GM21737 (cell line): ENCODE measurements at regions not wholly inside any gene's neighbourhood (a gene's known extent, or its start where the extent isn't known, plus 50 kb on each side); places are given as distances from the start of the nearest gene placed in this dataset.

ENCODE experiments used
- ATAC-seq: cut with Tn5 transposase; IDR thresholded peaks from one replicate; pipeline ENCODE4 v1.9.1; 2021; ENCODE audit warnings: mild to moderate bottlenecking, moderate library complexity; ENCODE audit not compliant: unreplicated experiment

- no peak for ATAC-seq
Observed at GRCh38 chr15:93294896-93295295, 205.9 kb upstream of the RGMA start.

GRCh38 chr15:93294066-93294465 is 205.1 kb upstream of the RGMA start:
- no peak for ATAC-seq

GRCh38 chr15:93291380-93291779 is 202.4 kb upstream of the RGMA start:
- ATAC-seq = no peak

- ATAC-seq = no peak
Observed at GRCh38 chr15:93290618-93290946, 201.6 kb upstream of the RGMA start.

GRCh38 chr15:93289941-93290617 is 201.1 kb upstream of the RGMA start:
- ATAC-seq = no peak

- no peak for ATAC-seq
Observed at GRCh38 chr15:93288728-93289294, 199.8 kb upstream of the RGMA start.

- ATAC-seq = no peak
Observed at GRCh38 chr15:93286446-93286845, 197.4 kb upstream of the RGMA start.

GRCh38 chr15:93283854-93284253 is 194.8 kb upstream of the RGMA start:
- ATAC-seq = no peak

GRCh38 chr15:93282808-93283207 is 193.8 kb upstream of the RGMA start:
- ATAC-seq = no peak

- no peak for ATAC-seq
Observed at GRCh38 chr15:93278783-93279182, 189.8 kb upstream of the RGMA start.

GRCh38 chr15:93278006-93278405 is 189.0 kb upstream of the RGMA start:
- ATAC-seq = no peak

- ATAC-seq = no peak
Observed at GRCh38 chr15:93274257-93274656, 185.2 kb upstream of the RGMA start.

- no peak for ATAC-seq
Observed at GRCh38 chr15:93271871-93272270, 182.9 kb upstream of the RGMA start.

GRCh38 chr15:93270937-93271467 is 182.0 kb upstream of the RGMA start:
- no peak for ATAC-seq

- ATAC-seq = no peak
Observed at GRCh38 chr15:93268066-93268465, 179.1 kb upstream of the RGMA start.

- ATAC-seq = no peak
Observed at GRCh38 chr15:93266291-93266690, 177.3 kb upstream of the RGMA start.

GRCh38 chr15:93265111-93265556 is 176.1 kb upstream of the RGMA start:
- no peak for ATAC-seq

GRCh38 chr15:93261845-93262244 is 172.8 kb upstream of the RGMA start:
- ATAC-seq = no peak

GRCh38 chr15:93257920-93258319 is 168.9 kb upstream of the RGMA start:
- no peak for ATAC-seq

GRCh38 chr15:93253681-93254080 is 164.7 kb upstream of the RGMA start:
- ATAC-seq = no peak

- ATAC-seq = no peak
Observed at GRCh38 chr15:93252780-93253179, 163.8 kb upstream of the RGMA start.

- ATAC-seq = no peak
Observed at GRCh38 chr15:93250950-93251349, 161.9 kb upstream of the RGMA start.

- no peak for ATAC-seq
Observed at GRCh38 chr15:93250209-93250608, 161.2 kb upstream of the RGMA start.
